ENCODE measurements at regions not wholly inside any gene's neighbourhood (a gene's known extent, or its start where the extent isn't known, plus 50 kb on each side); places are given as distances from the start of the nearest gene placed in this dataset.

- no peak for TF ChIP-seq CTCF (IDR thresholded peaks at IDR 0.05 in 8 of 11, conservative IDR thresholded peaks at IDR 0.05 in 3 of 11)
- TF ChIP-seq POLR2A (IDR thresholded peaks at IDR 0.05) = no peak
Observed at GRCh38 chr13:75154331-75154730, 327.6 kb downstream of the TBC1D4 start.

Measured in spleen (tissue), 7 donors.